A673 (cell line): ENCODE measurements at regions not wholly inside any gene's neighbourhood (a gene's known extent, or its start where the extent isn't known, plus 50 kb on each side); places are given as distances from the start of the nearest gene placed in this dataset.

Experiments
- BruUV-seq: library from RNA; stranded (reverse); fragments of 400-500 nt; replicated peaks from 2 replicates; lab custom pipeline; 2021; lab: Mats Ljungman, UMichigan
- CTCF ChIA-PET: fragments of 300-600 bp; sonication (Branson Sonifier 250); formaldehyde crosslinking; loops from one replicate; lab custom pipeline; 2022; ENCODE audit warnings: antibody characterized with exemption; lab: Charles Lee
- POLR2A ChIA-PET: fragments of 300-600 bp; sonication (Branson Sonifier 250); formaldehyde crosslinking; loops from one replicate; lab custom pipeline; 2022; ENCODE audit warnings: antibody characterized with exemption; ENCODE audit not compliant: low non-redundant PET; lab: Charles Lee
- DNase-seq: peaks from one replicate; pipeline ENCODE4 v3.0.0-alpha.2; 2015; ENCODE audit warnings: low spot score
- H3K27ac ChIP-seq: fragments of 200-600 bp; sonication (generic); 2 replicates; pipeline ENCODE4 v1.5.1; 2016; ENCODE audit warnings: mixed run types, low read depth, mild to moderate bottlenecking, mixed read lengths, antibody characterized with exemption, low read length; ENCODE audit not compliant: poor library complexity, severe bottlenecking
- H3K27me3 ChIP-seq: fragments of 200-600 bp; sonication (generic); replicated peaks from 2 replicates; pipeline ENCODE4 v1.6.1; 2017; ENCODE audit warnings: mixed run types, low read depth, mild to moderate bottlenecking, mixed read lengths, antibody characterized with exemption, low read length; ENCODE audit not compliant: insufficient read depth, poor library complexity
- H3K36me3 ChIP-seq: fragments of 200-600 bp; sonication (generic); 2 replicates; pipeline ENCODE4 v1.6.1; 2016; ENCODE audit warnings: mixed run types, mild to moderate bottlenecking, mixed read lengths, antibody characterized with exemption, low read length; ENCODE audit not compliant: insufficient read depth, poor library complexity, severe bottlenecking
- H3K4me1 ChIP-seq: fragments of 200-600 bp; sonication (generic); 2 replicates; pipeline ENCODE4 v1.6.1; 2017; ENCODE audit warnings: mixed run types, mild to moderate bottlenecking, mixed read lengths, antibody characterized with exemption, low read length; ENCODE audit not compliant: insufficient read depth, poor library complexity, severe bottlenecking
- H3K4me3 ChIP-seq: fragments of 200-600 bp; sonication (generic); 2 replicates; pipeline ENCODE4 v1.5.1; 2016; ENCODE audit warnings: low read depth, mixed run types, mild to moderate bottlenecking, mixed read lengths, low read length; ENCODE audit not compliant: poor library complexity, severe bottlenecking
- H3K9me3 ChIP-seq: fragments of 200-600 bp; sonication (generic); 2 replicates; pipeline ENCODE4 v1.6.1; 2016; ENCODE audit warnings: mixed run types, low read depth, mild to moderate bottlenecking, mixed read lengths, antibody characterized with exemption, low read length; ENCODE audit not compliant: poor library complexity, severe bottlenecking
- EZH2 ChIP-seq: fragments of 200-600 bp; sonication (generic); IDR thresholded peaks from 2 replicates; pipeline ENCODE4 v1.6.1; 2017; ENCODE audit warnings: borderline replicate concordance, low read depth, mild to moderate bottlenecking, mixed read lengths, antibody characterized with exemption, low read length; ENCODE audit not compliant: poor library complexity, severe bottlenecking
- intact Hi-C: fragments of 100-400 bp; cut with micrococcal nuclease; formaldehyde crosslinking; loops from one replicate; pipeline ENCODE4 v1.10.0; 2022; ENCODE audit not compliant: unreplicated experiment
- TF ChIP-seq, protein P1 (sequence below): fragments of 300-800, 200-600 bp; sonication (generic); conservative IDR thresholded peaks from 2 replicates; pipeline ENCODE4 v1.5.1; 2017; ENCODE audit warnings: low read depth, mild to moderate bottlenecking, antibody characterized with exemption, low read length, moderate library complexity, mixed read lengths

DNA sequence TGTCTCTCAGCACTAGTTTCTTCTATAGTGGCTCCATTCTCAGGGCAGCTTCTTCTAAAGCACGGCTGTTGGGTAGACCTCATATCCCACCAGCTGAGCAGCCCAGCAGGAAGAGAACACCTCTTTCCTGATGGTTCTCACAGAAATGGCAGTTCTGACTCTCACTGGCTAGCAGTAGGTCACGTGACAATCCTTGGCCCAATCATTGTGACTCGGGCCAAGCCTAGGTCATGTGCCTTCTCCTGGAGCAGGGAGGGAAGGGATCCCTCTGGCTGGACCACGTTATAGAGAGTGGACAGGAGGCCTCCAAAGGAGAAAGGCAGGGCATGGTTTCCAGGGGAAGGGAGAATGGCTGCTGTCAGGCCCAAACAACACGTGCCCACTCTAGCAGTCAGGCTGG, 149.1 kb downstream of the AACS start:
- no peaks in the 10 kb centered on the region for H3K36me3 ChIP-seq
- no peaks in the 10 kb centered on the region for H3K4me1 ChIP-seq
- no peak overlapping the region for H3K4me3 ChIP-seq
- BruUV-seq, result no TSS peak
- TF ChIP-seq, protein P1, sequence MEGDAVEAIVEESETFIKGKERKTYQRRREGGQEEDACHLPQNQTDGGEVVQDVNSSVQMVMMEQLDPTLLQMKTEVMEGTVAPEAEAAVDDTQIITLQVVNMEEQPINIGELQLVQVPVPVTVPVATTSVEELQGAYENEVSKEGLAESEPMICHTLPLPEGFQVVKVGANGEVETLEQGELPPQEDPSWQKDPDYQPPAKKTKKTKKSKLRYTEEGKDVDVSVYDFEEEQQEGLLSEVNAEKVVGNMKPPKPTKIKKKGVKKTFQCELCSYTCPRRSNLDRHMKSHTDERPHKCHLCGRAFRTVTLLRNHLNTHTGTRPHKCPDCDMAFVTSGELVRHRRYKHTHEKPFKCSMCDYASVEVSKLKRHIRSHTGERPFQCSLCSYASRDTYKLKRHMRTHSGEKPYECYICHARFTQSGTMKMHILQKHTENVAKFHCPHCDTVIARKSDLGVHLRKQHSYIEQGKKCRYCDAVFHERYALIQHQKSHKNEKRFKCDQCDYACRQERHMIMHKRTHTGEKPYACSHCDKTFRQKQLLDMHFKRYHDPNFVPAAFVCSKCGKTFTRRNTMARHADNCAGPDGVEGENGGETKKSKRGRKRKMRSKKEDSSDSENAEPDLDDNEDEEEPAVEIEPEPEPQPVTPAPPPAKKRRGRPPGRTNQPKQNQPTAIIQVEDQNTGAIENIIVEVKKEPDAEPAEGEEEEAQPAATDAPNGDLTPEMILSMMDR, result no peak
- no peak for TF ChIP-seq EZH2
- H3K27me3 ChIP-seq, result no peaks in the 10 kb centered on the region
- H3K9me3 ChIP-seq, result no peaks in the 10 kb centered on the region
- CTCF ChIA-PET, result no interaction called here
- no peak overlapping the region for H3K27ac ChIP-seq
- POLR2A ChIA-PET, result no interaction called here
- intact Hi-C loops, result no loop called here
- DNase-seq, result no peak

DNA sequence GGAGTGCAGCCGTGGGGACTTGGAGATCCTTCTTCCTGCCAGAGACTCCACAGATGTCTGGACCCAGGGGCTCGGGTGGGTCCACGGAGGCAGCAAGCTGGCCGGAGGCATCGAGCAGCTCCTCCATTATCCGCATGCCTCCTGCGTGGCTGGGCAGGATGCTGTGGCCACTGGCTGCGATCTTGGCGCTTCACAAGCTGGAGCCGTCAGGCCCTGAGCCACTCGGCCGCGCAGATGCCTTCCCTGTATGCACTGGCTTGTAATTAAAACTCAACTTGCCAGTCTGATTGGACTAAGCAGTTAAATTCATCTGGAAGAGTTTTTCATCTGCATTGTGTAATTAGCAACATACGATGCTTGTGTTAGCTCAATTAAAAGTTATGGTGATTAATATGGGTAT, 151.5 kb downstream of the AACS start:
- H3K36me3 ChIP-seq, result no peaks in the 10 kb centered on the region
- no TSS peak for BruUV-seq
- no peak overlapping the region for H3K4me3 ChIP-seq
- TF ChIP-seq, protein P1, result no peak
- no peak for TF ChIP-seq EZH2
- CTCF ChIA-PET, result no interaction called here
- intact Hi-C loops, result no loop called here
- H3K4me1 ChIP-seq, result no peaks in the 10 kb centered on the region
- H3K27ac ChIP-seq, result no peak overlapping the region
- no peaks in the 10 kb centered on the region for H3K9me3 ChIP-seq
- DNase-seq, result no peak
- no peaks in the 10 kb centered on the region for H3K27me3 ChIP-seq
- POLR2A ChIA-PET, result no interaction called here

DNA sequence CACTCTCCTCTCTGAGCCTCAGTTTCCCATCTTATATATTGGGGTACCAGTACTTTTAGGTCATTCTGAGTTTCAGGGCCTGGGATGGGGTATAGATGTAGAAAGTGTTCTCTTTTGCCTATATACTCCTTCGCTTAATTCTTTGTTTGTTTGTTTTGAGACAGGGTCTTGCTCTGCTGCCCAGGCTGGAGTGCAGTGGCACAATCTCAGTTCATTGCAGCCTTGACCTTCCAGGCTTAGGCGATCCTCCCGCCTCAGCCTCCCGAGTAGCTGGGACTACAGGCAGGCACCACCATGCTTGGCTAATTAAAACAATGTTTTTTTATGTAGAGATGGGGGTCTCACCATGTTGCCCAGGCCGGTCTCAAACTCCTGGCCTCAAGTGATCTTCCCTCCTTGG, 152.1 kb downstream of the AACS start:
- H3K36me3 ChIP-seq, result no peaks in the 10 kb centered on the region
- no peaks in the 10 kb centered on the region for H3K27me3 ChIP-seq
- H3K9me3 ChIP-seq, result no peaks in the 10 kb centered on the region
- H3K4me3 ChIP-seq, result no peak overlapping the region
- TF ChIP-seq, protein P1, result no peak
- TF ChIP-seq EZH2, result no peak
- BruUV-seq, result no TSS peak
- H3K4me1 ChIP-seq, result no peaks in the 10 kb centered on the region
- DNase-seq, result no peak
- POLR2A ChIA-PET, result no interaction called here
- H3K27ac ChIP-seq, result no peak overlapping the region
- CTCF ChIA-PET, result no interaction called here
- intact Hi-C loops, result no loop called here
